HL-60 (cell line): ENCODE measurements at regions not wholly inside any gene's neighbourhood (a gene's known extent, or its start where the extent isn't known, plus 50 kb on each side); places are given as distances from the start of the nearest gene placed in this dataset.

Experiments used
- DNase-seq, 2 experiments: peaks; one replicate each; pipeline ENCODE4 v3.0.0-alpha.2; 2010 to 2020; ENCODE audit warnings: low read depth in 1 of 2, low spot score in 1 of 2
- H3K27ac ChIP-seq: fragments of 250-450 bp; sonication (Bioruptor Pico); replicated peaks from 2 replicates; pipeline ENCODE4 v1.5.1; 2020; ENCODE audit warnings: mild to moderate bottlenecking, moderate library complexity
- H3K27me3 ChIP-seq: fragments of 250-450 bp; sonication (Bioruptor Pico); 2 replicates; pipeline ENCODE4 v1.5.1; 2021; ENCODE audit warnings: mild to moderate bottlenecking, moderate library complexity; ENCODE audit not compliant: insufficient read depth, poor library complexity, severe bottlenecking
- H3K4me3 ChIP-seq: replicated peaks from 2 replicates; pipeline ENCODE4 v1.5.1; 2011; ENCODE audit warnings: mild to moderate bottlenecking, control low read depth, low read length; ENCODE audit not compliant: insufficient read depth
- CTCF ChIP-seq: IDR thresholded peaks from one replicate; pipeline ENCODE4 v1.5.1; 2011; ENCODE audit warnings: low read length, control low read depth, inconsistent platforms; ENCODE audit not compliant: insufficient read depth
- GABPA ChIP-seq: IDR thresholded peaks from 2 replicates; pipeline ENCODE4 v1.6.1; 2012; ENCODE audit warnings: low read depth
- POLR2AphosphoS5 ChIP-seq: IDR thresholded peaks from 2 replicates; pipeline ENCODE4 v1.6.1; 2012; ENCODE audit warnings: low read depth
- REST ChIP-seq: IDR thresholded peaks from 2 replicates; pipeline ENCODE4 v1.6.1; 2012; ENCODE audit warnings: low read depth; ENCODE audit not compliant: insufficient replicate concordance
- SPI1 ChIP-seq: IDR thresholded peaks from 2 replicates; pipeline ENCODE4 v1.6.1; 2012; ENCODE audit warnings: low read depth, mild to moderate bottlenecking, borderline replicate concordance

- H3K27ac ChIP-seq = no peak overlapping the region
- H3K4me3 ChIP-seq = no peak overlapping the region
- TF ChIP-seq REST (no peak), POLR2AphosphoS5 (no peak), SPI1 (no peak), GABPA (no peak), CTCF (no peak)
- H3K27me3 ChIP-seq = no peaks in the 10 kb centered on the region
- DNase-seq = no peak
Measured at GRCh38 chr10:76736815-76737618, 900.6 kb downstream of the KCNMA1 start.

GRCh38 chr10:76736392-76736791 lies 901.2 kb downstream of the KCNMA1 start:
- H3K27ac ChIP-seq = no peak overlapping the region
- H3K4me3 ChIP-seq = no peak overlapping the region
- no peak for DNase-seq
- TF ChIP-seq CTCF (no peak), GABPA (no peak), SPI1 (no peak)
- no peaks in the 10 kb centered on the region for H3K27me3 ChIP-seq

- no peak for TF ChIP-seq CTCF
- no peak for TF ChIP-seq GABPA
- TF ChIP-seq SPI1 = no peak
- TF ChIP-seq REST = no peak
- TF ChIP-seq POLR2AphosphoS5 = no peak
- no peak for DNase-seq
- Histone ChIP-seq H3K4me3 (no peak overlapping the region), H3K27me3 (no peaks in the 10 kb centered on the region), H3K27ac (no peak overlapping the region)
Measured at GRCh38 chr10:76735866-76736265, 901.7 kb downstream of the KCNMA1 start.
